ENCODE measurements at regions not wholly inside any gene's neighbourhood (a gene's known extent, or its start where the extent isn't known, plus 50 kb on each side); places are given as distances from the start of the nearest gene placed in this dataset.
"Not testable (repeated sequence)": the region's sequence is repeated elsewhere in the genome, so short reads cannot be mapped to it uniquely, and the experiment has no call there.

DNA sequence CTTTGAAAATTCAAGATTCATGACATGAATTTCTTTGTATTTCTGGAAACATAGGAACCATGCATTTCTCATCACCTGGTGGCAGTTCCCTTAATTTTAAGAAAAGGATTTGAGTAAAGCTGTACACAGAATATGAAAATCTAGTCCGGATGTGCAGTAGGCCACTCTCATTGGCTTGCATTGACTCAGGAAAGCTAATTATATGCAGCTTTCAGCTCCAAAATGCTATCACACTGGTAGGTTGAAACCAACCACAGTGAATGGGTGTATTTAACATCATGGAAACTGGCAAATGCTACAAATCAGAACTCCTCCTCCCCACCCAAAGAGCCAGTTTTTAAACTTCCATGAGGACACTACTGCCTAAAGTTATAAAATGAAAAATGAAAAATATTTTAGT, 161.6 kb upstream of the FBXL17 start:
- TF ChIP-seq, protein P1, sequence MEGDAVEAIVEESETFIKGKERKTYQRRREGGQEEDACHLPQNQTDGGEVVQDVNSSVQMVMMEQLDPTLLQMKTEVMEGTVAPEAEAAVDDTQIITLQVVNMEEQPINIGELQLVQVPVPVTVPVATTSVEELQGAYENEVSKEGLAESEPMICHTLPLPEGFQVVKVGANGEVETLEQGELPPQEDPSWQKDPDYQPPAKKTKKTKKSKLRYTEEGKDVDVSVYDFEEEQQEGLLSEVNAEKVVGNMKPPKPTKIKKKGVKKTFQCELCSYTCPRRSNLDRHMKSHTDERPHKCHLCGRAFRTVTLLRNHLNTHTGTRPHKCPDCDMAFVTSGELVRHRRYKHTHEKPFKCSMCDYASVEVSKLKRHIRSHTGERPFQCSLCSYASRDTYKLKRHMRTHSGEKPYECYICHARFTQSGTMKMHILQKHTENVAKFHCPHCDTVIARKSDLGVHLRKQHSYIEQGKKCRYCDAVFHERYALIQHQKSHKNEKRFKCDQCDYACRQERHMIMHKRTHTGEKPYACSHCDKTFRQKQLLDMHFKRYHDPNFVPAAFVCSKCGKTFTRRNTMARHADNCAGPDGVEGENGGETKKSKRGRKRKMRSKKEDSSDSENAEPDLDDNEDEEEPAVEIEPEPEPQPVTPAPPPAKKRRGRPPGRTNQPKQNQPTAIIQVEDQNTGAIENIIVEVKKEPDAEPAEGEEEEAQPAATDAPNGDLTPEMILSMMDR (IDR thresholded peaks at IDR 0.05; ENCODE audit: insufficient read depth, low read length): no peak
- no peak for TF ChIP-seq SPI1 (IDR thresholded peaks at IDR 0.05; ENCODE audit: borderline replicate concordance, low read depth)
- no peak for TF ChIP-seq GABPA (IDR thresholded peaks at IDR 0.05; ENCODE audit: low read depth)
- H3K27me3 ChIP-seq (ENCODE audit: insufficient read depth, poor library complexity, severe bottlenecking): no peaks in the 10 kb centered on the region
- H3K4me3 ChIP-seq (replicated peaks; ENCODE audit: insufficient read depth, low read length): no peak overlapping the region
- no peak overlapping the region for H3K27ac ChIP-seq (replicated peaks)
- no peak for DNase-seq (ENCODE audit: low read depth in 1 of 2, low spot score in 1 of 2)

DNA sequence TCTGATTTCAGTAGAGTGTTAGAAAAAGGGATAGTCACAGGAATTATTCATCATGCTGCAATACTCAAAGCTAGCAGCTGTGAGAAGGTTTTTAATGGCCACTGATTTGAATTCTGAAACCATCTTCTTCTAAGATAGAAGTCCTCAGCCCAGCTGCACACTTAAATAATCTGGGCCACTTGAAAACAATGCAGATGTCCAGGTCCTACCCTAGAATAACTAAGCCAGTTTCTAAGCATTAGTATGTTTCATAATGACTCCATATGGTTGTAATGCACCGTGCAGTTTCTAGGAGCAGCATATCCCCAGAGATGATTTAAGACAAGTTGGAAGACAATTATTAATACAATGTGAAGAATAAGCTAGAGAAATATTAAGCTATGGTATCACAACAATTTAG, 159.9 kb upstream of the FBXL17 start:
- no peak for TF ChIP-seq GABPA (IDR thresholded peaks at IDR 0.05; ENCODE audit: low read depth)
- TF ChIP-seq POLR2AphosphoS5 (IDR thresholded peaks at IDR 0.05; ENCODE audit: low read depth): no peak
- TF ChIP-seq, protein P2, sequence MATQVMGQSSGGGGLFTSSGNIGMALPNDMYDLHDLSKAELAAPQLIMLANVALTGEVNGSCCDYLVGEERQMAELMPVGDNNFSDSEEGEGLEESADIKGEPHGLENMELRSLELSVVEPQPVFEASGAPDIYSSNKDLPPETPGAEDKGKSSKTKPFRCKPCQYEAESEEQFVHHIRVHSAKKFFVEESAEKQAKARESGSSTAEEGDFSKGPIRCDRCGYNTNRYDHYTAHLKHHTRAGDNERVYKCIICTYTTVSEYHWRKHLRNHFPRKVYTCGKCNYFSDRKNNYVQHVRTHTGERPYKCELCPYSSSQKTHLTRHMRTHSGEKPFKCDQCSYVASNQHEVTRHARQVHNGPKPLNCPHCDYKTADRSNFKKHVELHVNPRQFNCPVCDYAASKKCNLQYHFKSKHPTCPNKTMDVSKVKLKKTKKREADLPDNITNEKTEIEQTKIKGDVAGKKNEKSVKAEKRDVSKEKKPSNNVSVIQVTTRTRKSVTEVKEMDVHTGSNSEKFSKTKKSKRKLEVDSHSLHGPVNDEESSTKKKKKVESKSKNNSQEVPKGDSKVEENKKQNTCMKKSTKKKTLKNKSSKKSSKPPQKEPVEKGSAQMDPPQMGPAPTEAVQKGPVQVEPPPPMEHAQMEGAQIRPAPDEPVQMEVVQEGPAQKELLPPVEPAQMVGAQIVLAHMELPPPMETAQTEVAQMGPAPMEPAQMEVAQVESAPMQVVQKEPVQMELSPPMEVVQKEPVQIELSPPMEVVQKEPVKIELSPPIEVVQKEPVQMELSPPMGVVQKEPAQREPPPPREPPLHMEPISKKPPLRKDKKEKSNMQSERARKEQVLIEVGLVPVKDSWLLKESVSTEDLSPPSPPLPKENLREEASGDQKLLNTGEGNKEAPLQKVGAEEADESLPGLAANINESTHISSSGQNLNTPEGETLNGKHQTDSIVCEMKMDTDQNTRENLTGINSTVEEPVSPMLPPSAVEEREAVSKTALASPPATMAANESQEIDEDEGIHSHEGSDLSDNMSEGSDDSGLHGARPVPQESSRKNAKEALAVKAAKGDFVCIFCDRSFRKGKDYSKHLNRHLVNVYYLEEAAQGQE (IDR thresholded peaks at IDR 0.05; ENCODE audit: insufficient replicate concordance, low read depth): no peak
- TF ChIP-seq, protein P1 (IDR thresholded peaks at IDR 0.05; ENCODE audit: insufficient read depth, low read length): no peak
- TF ChIP-seq SPI1 (IDR thresholded peaks at IDR 0.05; ENCODE audit: borderline replicate concordance, low read depth): no peak
- no peak overlapping the region for H3K27ac ChIP-seq (replicated peaks)
- no peak overlapping the region for H3K4me3 ChIP-seq (replicated peaks; ENCODE audit: insufficient read depth, low read length)
- no peak for DNase-seq (ENCODE audit: low read depth in 1 of 2, low spot score in 1 of 2)
- H3K27me3 ChIP-seq (ENCODE audit: insufficient read depth, poor library complexity, severe bottlenecking): no peaks in the 10 kb centered on the region

DNA sequence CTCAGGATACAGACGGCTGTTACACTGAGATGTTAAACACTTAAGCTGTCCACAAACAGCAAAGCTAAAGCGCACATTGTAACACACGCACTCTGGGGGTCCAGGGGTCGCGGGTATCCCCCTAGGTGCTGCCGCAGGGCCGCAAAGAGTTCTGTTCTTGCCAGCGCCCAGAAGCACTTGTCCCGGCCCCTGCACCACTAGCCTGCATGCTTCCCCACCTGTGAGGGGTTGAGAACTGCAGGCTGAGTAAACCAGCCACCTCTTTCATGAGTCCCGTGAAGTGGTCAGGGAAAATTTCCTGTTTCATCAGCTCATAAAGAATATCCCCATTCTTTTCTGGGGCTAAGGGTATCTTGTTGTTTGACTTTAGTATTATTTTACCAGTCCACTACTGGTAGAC, 154.4 kb upstream of the FBXL17 start:
- Histone ChIP-seq H3K4me3 (replicated peaks; ENCODE audit: insufficient read depth, low read length) (no peak overlapping the region), H3K27me3 (ENCODE audit: insufficient read depth, poor library complexity, severe bottlenecking) (no peaks in the 10 kb centered on the region), H3K27ac (replicated peaks) (no peak overlapping the region)
- DNase-seq (ENCODE audit: low read depth in 1 of 2, low spot score in 1 of 2): no peak
- TF ChIP-seq, protein P1 (IDR thresholded peaks at IDR 0.05; ENCODE audit: insufficient read depth, low read length): no peak
- TF ChIP-seq SPI1 (IDR thresholded peaks at IDR 0.05; ENCODE audit: borderline replicate concordance, low read depth): no peak

DNA sequence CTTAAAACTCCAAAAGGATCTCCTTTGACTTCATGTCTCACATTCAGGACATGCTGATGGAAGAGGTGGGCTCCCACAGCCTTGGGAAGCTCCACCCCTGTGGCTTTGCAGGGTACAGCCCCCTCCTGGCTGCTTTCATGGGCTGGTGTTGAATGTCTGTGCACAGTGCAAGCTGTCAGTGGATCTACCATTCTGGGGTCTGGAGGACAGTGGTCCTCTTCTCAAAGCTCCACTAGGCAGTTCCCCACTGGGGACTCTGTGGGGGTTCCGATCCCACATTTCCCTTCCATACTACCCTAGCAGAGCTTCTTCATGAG, 150.2 kb upstream of the FBXL17 start:
- H3K27me3 ChIP-seq (ENCODE audit: insufficient read depth, poor library complexity, severe bottlenecking); H3K4me3 ChIP-seq (replicated peaks; ENCODE audit: insufficient read depth, low read length); DNase-seq (ENCODE audit: low read depth in 1 of 2, low spot score in 1 of 2); H3K27ac ChIP-seq (replicated peaks): not testable (repeated sequence)

DNA sequence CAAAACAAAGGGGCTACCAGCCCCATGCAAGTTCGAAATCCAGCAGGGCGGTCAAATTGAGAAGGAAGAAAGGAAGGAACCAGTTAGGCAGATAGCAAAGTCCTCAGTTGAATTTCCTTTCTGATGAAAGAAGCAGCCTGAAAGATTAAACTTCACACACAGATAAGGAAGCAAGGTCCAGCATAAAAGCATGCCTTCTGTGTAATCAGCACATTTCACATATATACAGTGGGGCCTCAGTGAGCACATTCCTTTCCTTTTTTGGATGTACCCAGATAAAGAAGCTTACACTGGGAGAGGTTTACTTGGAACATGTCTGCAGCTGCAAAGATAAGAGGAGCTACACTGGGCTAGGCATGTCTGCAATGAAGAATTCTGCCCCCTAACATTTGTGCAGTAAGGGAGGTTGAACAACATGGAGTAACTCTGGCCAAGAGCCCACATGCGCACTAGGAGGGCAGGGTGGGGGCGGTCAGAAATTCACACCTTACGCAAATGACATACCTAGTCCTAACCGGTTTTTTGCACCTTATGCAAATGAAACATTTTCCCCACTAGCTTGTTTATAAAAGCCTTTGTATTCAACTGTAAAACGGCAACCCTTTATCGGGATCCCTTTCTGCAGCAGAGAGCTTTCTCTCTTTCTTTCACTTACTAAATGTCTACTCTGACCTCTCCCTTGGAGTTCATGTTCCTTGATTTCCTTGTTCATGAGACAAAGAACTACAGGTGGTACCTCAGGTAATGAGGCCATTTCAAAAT, 149.7 kb upstream of the FBXL17 start:
- no peak overlapping the region for H3K27ac ChIP-seq (replicated peaks)
- no peak overlapping the region for H3K4me3 ChIP-seq (replicated peaks; ENCODE audit: insufficient read depth, low read length)
- no peak for TF ChIP-seq POLR2AphosphoS5 (IDR thresholded peaks at IDR 0.05; ENCODE audit: low read depth)
- TF ChIP-seq, protein P1 (IDR thresholded peaks at IDR 0.05; ENCODE audit: insufficient read depth, low read length): no peak
- TF ChIP-seq, protein P2 (IDR thresholded peaks at IDR 0.05; ENCODE audit: insufficient replicate concordance, low read depth): no peak
- DNase-seq (ENCODE audit: low read depth in 1 of 2, low spot score in 1 of 2): no peak
- H3K27me3 ChIP-seq (ENCODE audit: insufficient read depth, poor library complexity, severe bottlenecking): no peaks in the 10 kb centered on the region

Data from HL-60 (cell line).